ENCODE measurements at regions not wholly inside any gene's neighbourhood (a gene's known extent, or its start where the extent isn't known, plus 50 kb on each side); places are given as distances from the start of the nearest gene placed in this dataset.

GRCh38 chr13:72537782-72538181 lies 189.6 kb downstream of the MZT1 start:
- no peak overlapping the region for H3K9ac ChIP-seq
- H3K9me3 ChIP-seq: no peaks in the 10 kb centered on the region
- CTCF ChIA-PET: interaction anchor here (1.3 to 1.4 kb wide), 2 partner anchors 19 to 106 kb away, joined by 3 to 4 read pairs; no protein-coding TSS in a partner anchor
- no peaks in the 10 kb centered on the region for H3F3A ChIP-seq (replicated peaks; ENCODE audit: insufficient read depth)
- H3K79me2 ChIP-seq (ENCODE audit: insufficient read depth): no peaks in the 10 kb centered on the region
- H3K4me1 ChIP-seq (ENCODE audit: control insufficient read depth in 1 of 2, insufficient read depth in 2 of 2, low read depth in 1 of 2, low read length in 1 of 2): peaks cover 4% of the 10 kb centered on the region in 2 experiments; a peak in 2 of 4 replicates
- no peaks in the 10 kb centered on the region for H4K20me1 ChIP-seq (ENCODE audit: insufficient read depth)
- H3K27me3 ChIP-seq (ENCODE audit: insufficient read depth): no peaks in the 10 kb centered on the region
- no peak overlapping the region for H3K4me2 ChIP-seq
- no peak overlapping the region for H3K27ac ChIP-seq (ENCODE audit: low read depth in 2 of 2, low read length in 1 of 2)
- H2AFZ ChIP-seq (ENCODE audit: low read depth): no peak overlapping the region
- POLR2A ChIA-PET: no interaction called here
- TF ChIP-seq ELF1 (IDR thresholded peaks at IDR 0.05): no peak
- no peak for TF ChIP-seq USF1 (IDR thresholded peaks at IDR 0.05; ENCODE audit: borderline replicate concordance, low read depth)
- no peak for TF ChIP-seq MXI1 (IDR thresholded peaks at IDR 0.05; ENCODE audit: low read depth, low read length)
- no peak for TF ChIP-seq ZBTB33 (IDR thresholded peaks at IDR 0.05; ENCODE audit: borderline replicate concordance, low read depth)
- no peak for TF ChIP-seq SIN3A (IDR thresholded peaks at IDR 0.05; ENCODE audit: borderline replicate concordance, low read depth, low read length)
- no peak for TF ChIP-seq REST (IDR thresholded peaks at IDR 0.05; ENCODE audit: low read depth, low read length)
- TF ChIP-seq POLR2AphosphoS5 (IDR thresholded peaks at IDR 0.05; ENCODE audit: low read depth, low read length): no peak
- TF ChIP-seq RXRA (IDR thresholded peaks at IDR 0.05; ENCODE audit: borderline replicate concordance, low read depth): no peak
- TF ChIP-seq FOSL2 (IDR thresholded peaks at IDR 0.05; ENCODE audit: borderline replicate concordance, low read depth): no peak
- no peak for TF ChIP-seq YY1 (IDR thresholded peaks at IDR 0.05; ENCODE audit: low read depth)
- TF ChIP-seq EP300 (IDR thresholded peaks at IDR 0.05; ENCODE audit: borderline replicate concordance in 1 of 2, low read depth in 1 of 2, low read length in 1 of 2): no peak
- no peak for TF ChIP-seq NRF1 (IDR thresholded peaks at IDR 0.05; ENCODE audit: low read depth, low read length)
- TF ChIP-seq CHD2 (IDR thresholded peaks at IDR 0.05; ENCODE audit: low read length, partially characterized antibody): no peak
- TF ChIP-seq CTCF (IDR thresholded peaks at IDR 0.05): no peak
- TF ChIP-seq EZH2phosphoT487 (IDR thresholded peaks at IDR 0.05; ENCODE audit: borderline replicate concordance, low read depth): no peak
- no peak for TF ChIP-seq TEAD4 (IDR thresholded peaks at IDR 0.05; ENCODE audit: borderline replicate concordance, insufficient read depth)
- TF ChIP-seq TAF1 (IDR thresholded peaks at IDR 0.05; ENCODE audit: borderline replicate concordance, low read depth, low read length): no peak
- no peak for TF ChIP-seq RAD21 (IDR thresholded peaks at IDR 0.05; ENCODE audit: low read length)
- no peak overlapping the region for H3K4me3 ChIP-seq (ENCODE audit: low read depth in 2 of 2, low read length in 1 of 2)
- no peaks in the 10 kb centered on the region for H3K36me3 ChIP-seq (replicated peaks in 1 of 2; ENCODE audit: control insufficient read depth in 1 of 2, insufficient read depth in 2 of 2, low read length in 1 of 2)
- DNase-seq: no peak
- 91% methylated on average over 2 of the region's 2 CpGs for WGBS (ENCODE audit: low lambda C conversion rate)
- no peaks in the 10 kb centered on the region for H3K9me2 ChIP-seq

Data from SK-N-SH (cell line).